ENCODE measurements at regions not wholly inside any gene's neighbourhood (a gene's known extent, or its start where the extent isn't known, plus 50 kb on each side); places are given as distances from the start of the nearest gene placed in this dataset.

DNA sequence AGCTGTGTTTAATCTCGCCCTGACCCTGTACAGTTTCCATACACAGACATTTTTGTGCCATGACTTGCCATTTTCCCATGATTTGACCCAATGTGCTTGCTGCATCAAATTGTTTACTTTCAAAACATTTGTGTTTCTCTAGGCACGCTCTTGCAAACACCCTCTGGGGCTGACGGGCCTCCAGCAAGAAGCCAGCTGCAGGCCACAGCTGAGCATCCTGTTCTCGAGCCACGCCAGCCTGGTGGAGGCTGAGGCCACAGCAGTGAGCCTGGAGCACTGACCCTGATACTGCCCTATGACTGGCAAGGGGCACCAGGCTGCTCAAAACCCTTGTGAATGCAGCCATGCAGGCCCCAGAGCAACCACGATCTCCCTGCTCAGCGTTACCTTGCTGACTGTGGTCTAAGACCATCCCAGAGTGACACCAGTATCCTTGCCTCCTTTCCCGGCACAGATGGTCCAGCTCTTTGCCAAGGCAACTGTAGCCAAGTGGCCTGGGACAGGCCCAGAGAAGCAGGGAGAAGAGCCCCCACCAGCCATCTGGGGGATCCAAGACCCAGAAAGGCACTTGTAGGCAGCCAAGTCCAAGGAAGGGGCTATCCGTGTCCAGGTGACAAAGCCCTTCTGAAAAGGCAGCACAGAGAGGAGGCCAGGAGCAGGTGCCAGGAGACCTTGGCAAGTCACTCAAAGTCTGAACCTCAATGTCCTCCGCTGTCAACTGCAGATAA, 78.5 kb downstream of the OAT start:
- no peaks in the 10 kb centered on the region for H4K20me1 ChIP-seq (ENCODE audit: insufficient read depth)
- H3K36me3 ChIP-seq (ENCODE audit: insufficient read depth) = no peaks in the 10 kb centered on the region
- H3K9ac ChIP-seq = no peak overlapping the region
- TF ChIP-seq, protein P1, sequence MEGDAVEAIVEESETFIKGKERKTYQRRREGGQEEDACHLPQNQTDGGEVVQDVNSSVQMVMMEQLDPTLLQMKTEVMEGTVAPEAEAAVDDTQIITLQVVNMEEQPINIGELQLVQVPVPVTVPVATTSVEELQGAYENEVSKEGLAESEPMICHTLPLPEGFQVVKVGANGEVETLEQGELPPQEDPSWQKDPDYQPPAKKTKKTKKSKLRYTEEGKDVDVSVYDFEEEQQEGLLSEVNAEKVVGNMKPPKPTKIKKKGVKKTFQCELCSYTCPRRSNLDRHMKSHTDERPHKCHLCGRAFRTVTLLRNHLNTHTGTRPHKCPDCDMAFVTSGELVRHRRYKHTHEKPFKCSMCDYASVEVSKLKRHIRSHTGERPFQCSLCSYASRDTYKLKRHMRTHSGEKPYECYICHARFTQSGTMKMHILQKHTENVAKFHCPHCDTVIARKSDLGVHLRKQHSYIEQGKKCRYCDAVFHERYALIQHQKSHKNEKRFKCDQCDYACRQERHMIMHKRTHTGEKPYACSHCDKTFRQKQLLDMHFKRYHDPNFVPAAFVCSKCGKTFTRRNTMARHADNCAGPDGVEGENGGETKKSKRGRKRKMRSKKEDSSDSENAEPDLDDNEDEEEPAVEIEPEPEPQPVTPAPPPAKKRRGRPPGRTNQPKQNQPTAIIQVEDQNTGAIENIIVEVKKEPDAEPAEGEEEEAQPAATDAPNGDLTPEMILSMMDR (conservative IDR thresholded peaks at IDR 0.05; ENCODE audit: low read depth, low read length) = no peak
- H3K27ac ChIP-seq = no peak overlapping the region
- no peaks in the 10 kb centered on the region for H3K4me1 ChIP-seq (ENCODE audit: low read depth, poor library complexity, severe bottlenecking)
- no peak overlapping the region for H2AFZ ChIP-seq (ENCODE audit: low read depth)
- no peaks in the 10 kb centered on the region for H3K79me2 ChIP-seq (ENCODE audit: insufficient read depth, low read depth)
- H3K27me3 ChIP-seq (ENCODE audit: insufficient read depth, low read depth) = no peaks in the 10 kb centered on the region
- no peak overlapping the region for H3K4me3 ChIP-seq (IDR thresholded peaks at IDR 0.05; ENCODE audit: insufficient read depth, low read depth, low read length)
- H3K4me2 ChIP-seq = no peak overlapping the region

DNA sequence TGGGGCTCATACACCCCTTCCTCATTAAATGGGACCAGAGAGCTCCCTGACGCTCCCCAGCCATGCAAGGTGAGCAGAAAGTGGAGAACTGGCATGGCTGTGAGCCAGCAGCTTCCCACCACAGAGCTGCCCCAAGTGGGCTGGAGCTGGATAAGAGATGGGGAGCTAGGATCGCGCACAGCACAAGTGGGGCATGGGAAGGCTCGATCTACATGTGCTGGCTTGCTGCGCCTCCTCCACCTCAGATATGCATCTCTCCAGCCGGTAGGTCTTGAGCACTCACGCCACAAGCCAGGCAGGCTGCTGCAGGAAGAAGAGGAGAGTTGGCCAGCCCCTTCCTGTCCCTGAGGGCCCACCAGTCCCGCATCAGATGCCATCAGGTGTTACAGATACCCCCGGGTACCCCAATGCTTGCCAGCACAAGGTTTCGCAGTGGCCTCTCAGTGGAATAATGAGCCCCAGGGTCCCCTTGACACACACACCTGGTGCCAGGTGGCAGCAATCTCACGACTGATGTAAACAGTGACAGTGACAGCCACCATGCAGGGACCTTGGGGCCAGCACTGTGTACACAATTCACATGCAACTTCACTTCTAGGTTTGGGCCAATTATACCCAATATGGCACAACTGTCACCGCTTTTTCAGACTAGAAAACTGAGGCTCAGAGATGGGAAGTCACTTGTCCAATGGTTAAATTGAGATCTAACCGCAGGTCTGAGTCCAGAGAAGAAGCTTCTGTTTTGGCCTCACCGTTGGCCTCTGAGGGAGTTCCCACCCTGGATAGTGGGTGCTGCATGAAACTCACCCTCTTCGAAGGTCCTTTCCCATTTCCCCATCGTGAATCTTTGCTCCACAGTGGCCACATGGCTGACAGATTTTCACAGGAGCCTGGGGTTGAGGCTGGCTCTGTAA, 79.3 kb downstream of the OAT start:
- TF ChIP-seq, protein P1 (conservative IDR thresholded peaks at IDR 0.05; ENCODE audit: low read depth, low read length) = no peak
- Histone ChIP-seq H3K79me2 (ENCODE audit: insufficient read depth, low read depth) (no peaks in the 10 kb centered on the region), H4K20me1 (ENCODE audit: insufficient read depth) (no peaks in the 10 kb centered on the region), H3K4me1 (ENCODE audit: low read depth, poor library complexity, severe bottlenecking) (no peaks in the 10 kb centered on the region), H3K4me3 (IDR thresholded peaks at IDR 0.05; ENCODE audit: insufficient read depth, low read depth, low read length) (no peak overlapping the region), H3K27me3 (ENCODE audit: insufficient read depth, low read depth) (no peaks in the 10 kb centered on the region), H3K9ac (no peak overlapping the region), H3K27ac (no peak overlapping the region), H3K36me3 (ENCODE audit: insufficient read depth) (no peaks in the 10 kb centered on the region), H3K4me2 (no peak overlapping the region), H2AFZ (ENCODE audit: low read depth) (no peak overlapping the region)

DNA sequence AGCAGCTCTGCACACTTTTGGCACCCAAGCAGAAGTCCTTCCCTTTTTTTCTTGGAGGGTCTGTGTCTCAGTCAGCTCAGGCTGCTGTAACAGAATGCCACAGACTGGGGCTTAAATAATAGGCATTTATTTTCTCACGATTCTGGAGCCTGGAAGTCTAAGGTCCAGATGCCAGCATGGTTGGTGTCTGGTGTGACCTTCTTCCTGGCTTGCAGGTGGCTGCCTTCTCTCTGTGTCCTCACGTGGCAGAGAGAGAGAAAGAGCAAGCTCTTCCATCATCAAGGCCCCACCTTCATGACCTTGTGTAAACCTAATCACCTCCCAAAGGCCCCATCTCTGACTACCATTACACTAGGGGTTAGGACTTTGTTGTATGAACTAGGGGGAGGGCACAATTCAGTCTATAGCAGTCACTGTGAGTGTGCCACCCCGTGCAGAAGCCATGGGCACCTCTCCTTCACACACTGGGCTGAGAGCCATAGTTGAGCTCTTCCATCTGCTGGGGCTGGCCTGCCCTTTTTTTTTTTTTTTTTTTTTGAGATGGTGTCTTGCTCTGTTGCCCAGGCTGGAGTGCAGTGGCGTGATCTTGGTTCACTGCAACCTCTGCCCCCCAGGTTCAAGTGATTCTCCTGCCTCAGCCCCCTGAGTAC, 80.3 kb downstream of the OAT start:
- Histone ChIP-seq H3K79me2 (ENCODE audit: insufficient read depth, low read depth) (no peaks in the 10 kb centered on the region), H4K20me1 (ENCODE audit: insufficient read depth) (no peaks in the 10 kb centered on the region), H2AFZ (ENCODE audit: low read depth) (no peak overlapping the region), H3K27ac (no peak overlapping the region), H3K4me1 (ENCODE audit: low read depth, poor library complexity, severe bottlenecking) (no peaks in the 10 kb centered on the region), H3K36me3 (ENCODE audit: insufficient read depth) (no peaks in the 10 kb centered on the region), H3K9ac (no peak overlapping the region), H3K4me2 (no peak overlapping the region), H3K27me3 (ENCODE audit: insufficient read depth, low read depth) (no peaks in the 10 kb centered on the region), H3K4me3 (IDR thresholded peaks at IDR 0.05; ENCODE audit: insufficient read depth, low read depth, low read length) (no peak overlapping the region)
- TF ChIP-seq, protein P1 (conservative IDR thresholded peaks at IDR 0.05; ENCODE audit: low read depth, low read length) = no peak

DNA sequence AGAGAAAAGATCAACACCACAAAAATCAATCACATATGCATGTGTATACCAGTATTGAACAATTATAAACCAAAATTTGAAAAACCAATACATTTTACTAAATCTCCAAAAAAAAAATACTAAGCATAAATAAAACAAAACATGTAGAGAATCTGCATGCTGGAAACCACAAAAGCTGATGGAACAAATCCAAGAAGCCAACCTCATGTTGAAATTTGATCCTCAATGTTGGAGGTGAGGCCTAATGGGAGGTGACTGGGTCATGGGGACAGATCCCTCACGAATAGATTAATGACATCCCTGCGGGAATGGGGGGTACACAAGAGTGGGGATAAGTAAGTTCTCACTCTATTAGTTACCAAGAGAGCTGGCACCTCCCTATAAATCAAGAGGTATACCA, 82.5 kb downstream of the OAT start:
- no peaks in the 10 kb centered on the region for H3K27me3 ChIP-seq (ENCODE audit: insufficient read depth, low read depth)
- no peaks in the 10 kb centered on the region for H3K4me1 ChIP-seq (ENCODE audit: low read depth, poor library complexity, severe bottlenecking)
- H2AFZ ChIP-seq (ENCODE audit: low read depth) = no peak overlapping the region
- no peak overlapping the region for H3K4me2 ChIP-seq
- no peaks in the 10 kb centered on the region for H4K20me1 ChIP-seq (ENCODE audit: insufficient read depth)
- H3K79me2 ChIP-seq (ENCODE audit: insufficient read depth, low read depth) = no peaks in the 10 kb centered on the region
- TF ChIP-seq, protein P1 (conservative IDR thresholded peaks at IDR 0.05; ENCODE audit: low read depth, low read length) = no peak
- H3K27ac ChIP-seq = no peak overlapping the region
- H3K4me3 ChIP-seq (IDR thresholded peaks at IDR 0.05; ENCODE audit: insufficient read depth, low read depth, low read length) = no peak overlapping the region
- H3K36me3 ChIP-seq (ENCODE audit: insufficient read depth) = no peaks in the 10 kb centered on the region
- no peak overlapping the region for H3K9ac ChIP-seq

Measured in KMS-11 (cell line).